Breast epithelium (tissue), 4 donors: ENCODE measurements at regions not wholly inside any gene's neighbourhood (a gene's known extent, or its start where the extent isn't known, plus 50 kb on each side); places are given as distances from the start of the nearest gene placed in this dataset.
"Not testable (repeated sequence)": the region's sequence is repeated elsewhere in the genome, so short reads cannot be mapped to it uniquely, and the experiment has no call there.

ENCODE experiments used
- DNase-seq, 2 donors: peaks; one replicate each; pipeline ENCODE4 v3.0.0-alpha.2; 2019; ENCODE audit warnings: low spot score in 2 of 2
- H3K27ac ChIP-seq, 2 donors: fragments of 200-600 bp; sonication (generic) in 1 of 2; one replicate each; pipeline ENCODE4 v1.5.1; 2016 to 2019; ENCODE audit warnings: mild to moderate bottlenecking in 1 of 2
- H3K27me3 ChIP-seq, 2 donors: fragments of 200-600 bp; sonication (generic) in 1 of 2; one replicate each; pipeline versions ENCODE4 v1.5.1 to v1.6.0; 2017 to 2019; ENCODE audit warnings: control low read depth in 1 of 2, mild to moderate bottlenecking in 1 of 2
- H3K36me3 ChIP-seq: fragments of 200-600 bp; one replicate; pipeline ENCODE4 v1.5.1; 2019
- H3K4me1 ChIP-seq, 2 donors: fragments of 200-600 bp; sonication (generic); one replicate each; pipeline ENCODE4 v1.5.1; 2016 to 2019; ENCODE audit warnings: control low read depth in 1 of 2
- H3K4me3 ChIP-seq, 3 donors: fragments of 200-600 bp; sonication (generic); 1 replicate in 2 of 3; 2 replicates in 1 of 3; pipeline ENCODE4 v1.5.1; 2016 to 2019; ENCODE audit warnings: mild to moderate bottlenecking in 3 of 3, moderate library complexity in 2 of 3
- H3K9me3 ChIP-seq, 2 donors: fragments of 200-600 bp; sonication (generic) in 1 of 2; one replicate each; pipeline ENCODE4 v1.5.1; 2016 to 2019; ENCODE audit warnings: control low read depth in 1 of 2
- CTCF ChIP-seq, 3 donors: fragments of 450-650 bp; IDR thresholded peaks; one replicate each; pipeline ENCODE4 v1.5.1; 2016 to 2017; ENCODE audit warnings: antibody characterized with exemption in 3 of 3, mild to moderate bottlenecking in 3 of 3, moderate library complexity in 3 of 3
- intact Hi-C: fragments of 100-400 bp; cut with DNase I; formaldehyde crosslinking; loops from one replicate; pipeline ENCODE4 v1.15.1; 2023; ENCODE audit warnings: low total_unique reads

- peaks cover 27 to 36% of the 10 kb centered on the region in 2 donors for H3K9me3 ChIP-seq
- DNase-seq, intact Hi-C loops, H3K36me3 ChIP-seq, H3K27me3 ChIP-seq, H3K4me3 ChIP-seq, H3K4me1 ChIP-seq, H3K27ac ChIP-seq: not testable (repeated sequence)
- peak in 1 of 3 donors; percentile 61 for TF ChIP-seq CTCF (IDR thresholded peaks at IDR 0.05)
Measured at GRCh38 chr17:26881195-26881594, 412.7 kb upstream of the WSB1 start.

- H3K27me3 ChIP-seq, H3K4me1 ChIP-seq, H3K4me3 ChIP-seq, H3K27ac ChIP-seq, intact Hi-C loops, H3K36me3 ChIP-seq, DNase-seq: not testable (repeated sequence)
- peaks cover 23 to 28% of the 10 kb centered on the region in 2 donors for H3K9me3 ChIP-seq
Measured at GRCh38 chr17:26882097-26882761, 411.7 kb upstream of the WSB1 start.

GRCh38 chr17:26883878-26884740 is 409.8 kb upstream of the WSB1 start:
- H3K9me3 ChIP-seq, H3K4me3 ChIP-seq, H3K27me3 ChIP-seq, H3K27ac ChIP-seq, H3K4me1 ChIP-seq, DNase-seq, intact Hi-C loops, H3K36me3 ChIP-seq: not testable (repeated sequence)

- H3K36me3 ChIP-seq, H3K9me3 ChIP-seq, H3K4me3 ChIP-seq, DNase-seq, H3K4me1 ChIP-seq, H3K27ac ChIP-seq, intact Hi-C loops, H3K27me3 ChIP-seq: not testable (repeated sequence)
Measured at GRCh38 chr17:26884741-26885059, 409.2 kb upstream of the WSB1 start.

GRCh38 chr17:26885244-26885970 is 408.5 kb upstream of the WSB1 start:
- H3K27ac ChIP-seq, H3K36me3 ChIP-seq, H3K9me3 ChIP-seq, H3K4me1 ChIP-seq, H3K4me3 ChIP-seq, H3K27me3 ChIP-seq, intact Hi-C loops: not testable (repeated sequence)
- peak in 1 of 2 donors; percentile 16 for DNase-seq
